ENCODE measurements at regions not wholly inside any gene's neighbourhood (a gene's known extent, or its start where the extent isn't known, plus 50 kb on each side); places are given as distances from the start of the nearest gene placed in this dataset.

DNA sequence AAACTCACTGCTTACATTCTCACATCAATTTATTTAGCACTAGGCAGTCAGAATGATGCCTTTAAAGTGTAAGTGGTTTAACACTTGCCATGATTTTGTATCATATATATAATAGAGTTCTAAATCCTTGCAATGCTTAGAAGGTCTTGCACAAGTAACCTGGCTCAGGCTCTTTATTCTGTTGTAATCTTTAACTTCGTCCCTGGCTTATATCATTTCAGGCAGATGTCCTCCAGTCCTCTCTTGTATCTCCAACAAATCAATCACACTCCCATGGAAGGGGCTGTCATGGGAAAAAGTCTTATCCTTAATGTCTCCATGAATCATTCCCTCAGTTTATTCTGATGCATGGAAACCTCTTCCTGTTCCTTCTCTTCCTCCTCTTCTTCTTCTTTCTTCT lies 841.6 kb upstream of the B3GALT2 start:
- no peak for TF ChIP-seq CTCF (IDR thresholded peaks at IDR 0.05)
- TF ChIP-seq POLR2A (IDR thresholded peaks at IDR 0.05; ENCODE audit: low read length): no peak
- TF ChIP-seq CBX2 (IDR thresholded peaks at IDR 0.05; ENCODE audit: borderline replicate concordance, low read depth): no peak
- no peak for TF ChIP-seq JUNB (IDR thresholded peaks at IDR 0.05)
- TF ChIP-seq CEBPB (IDR thresholded peaks at IDR 0.05): no peak
- no peak for TF ChIP-seq KDM1A (IDR thresholded peaks at IDR 0.05; ENCODE audit: low read depth)
- TF ChIP-seq BHLHE40 (IDR thresholded peaks at IDR 0.05; ENCODE audit: low read depth, low read length): no peak
- TF ChIP-seq FOSL2 (IDR thresholded peaks at IDR 0.05): no peak
- no peak for TF ChIP-seq FOSL2 (CRISPR knock-in tag; IDR thresholded peaks at IDR 0.05)
- TF ChIP-seq ZSCAN20 (CRISPR knock-in tag; IDR thresholded peaks at IDR 0.05): no peak
- TF ChIP-seq BCL3 (IDR thresholded peaks at IDR 0.05): no peak
- no peak for TF ChIP-seq EP300 (IDR thresholded peaks at IDR 0.05)
- no peak for TF ChIP-seq E2F6 (IDR thresholded peaks at IDR 0.05; ENCODE audit: borderline replicate concordance, low read depth)
- TF ChIP-seq NR3C1 (IDR thresholded peaks at IDR 0.05): no peak

All from A549 (cell line).